ACC112 (cell line): ENCODE measurements at regions not wholly inside any gene's neighbourhood (a gene's known extent, or its start where the extent isn't known, plus 50 kb on each side); places are given as distances from the start of the nearest gene placed in this dataset.

Experiments
- H2AFZ ChIP-seq: fragments of 200-600 bp; sonication (generic); one replicate; pipeline ENCODE4 v1.6.0; 2017; ENCODE audit warnings: antibody characterized with exemption, low read length; ENCODE audit not compliant: unreplicated experiment
- H3K27ac ChIP-seq: fragments of 200-600 bp; sonication (generic); 2 replicates; pipeline ENCODE4 v1.5.1; 2014; ENCODE audit warnings: low read depth, mild to moderate bottlenecking, antibody characterized with exemption, low read length, moderate library complexity
- H3K27me3 ChIP-seq: fragments of 200-600 bp; sonication (generic); 2 replicates; pipeline ENCODE4 v1.6.1; 2014; ENCODE audit warnings: mild to moderate bottlenecking, antibody characterized with exemption, low read length, moderate library complexity, mixed read lengths; ENCODE audit not compliant: insufficient read depth
- H3K36me3 ChIP-seq: fragments of 200-600 bp; sonication (generic); 2 replicates; pipeline ENCODE4 v1.6.1; 2016; ENCODE audit warnings: mild to moderate bottlenecking, antibody characterized with exemption, low read length, moderate library complexity, mixed read lengths; ENCODE audit not compliant: insufficient read depth
- H3K4me1 ChIP-seq: fragments of 200-600 bp; sonication (generic); one replicate; pipeline ENCODE4 v1.6.1; 2016; ENCODE audit warnings: low read length, mixed read lengths; ENCODE audit not compliant: insufficient read depth, unreplicated experiment, control insufficient read depth
- H3K4me3 ChIP-seq: fragments of 200-600 bp; sonication (generic); 2 replicates; pipeline ENCODE4 v1.5.1; 2014; ENCODE audit warnings: mild to moderate bottlenecking, low read depth, low read length
- H3K79me2 ChIP-seq: fragments of 200-600 bp; sonication (generic); one replicate; pipeline ENCODE4 v1.6.0; 2016; ENCODE audit warnings: low read length; ENCODE audit not compliant: control insufficient read depth, unreplicated experiment, insufficient read depth

GRCh38 chr13:104143760-104144416, 1077.7 kb upstream of the SLC10A2 start:
- H3K27ac ChIP-seq = no peak overlapping the region
- no peaks in the 10 kb centered on the region for H3K36me3 ChIP-seq
- H3K4me1 ChIP-seq = peaks cover 5% of the 10 kb centered on the region
- no peaks in the 10 kb centered on the region for H3K79me2 ChIP-seq
- no peak overlapping the region for H3K4me3 ChIP-seq
- H2AFZ ChIP-seq = no peak overlapping the region
- no peaks in the 10 kb centered on the region for H3K27me3 ChIP-seq

GRCh38 chr13:104140552-104140951, 1074.3 kb upstream of the SLC10A2 start:
- H2AFZ ChIP-seq = no peak overlapping the region

GRCh38 chr13:104137416-104137815, 1071.2 kb upstream of the SLC10A2 start:
- no peak overlapping the region for H3K27ac ChIP-seq
- H3K27me3 ChIP-seq = no peaks in the 10 kb centered on the region
- H2AFZ ChIP-seq = no peak overlapping the region
- peaks cover 5% of the 10 kb centered on the region for H3K4me1 ChIP-seq
- no peaks in the 10 kb centered on the region for H3K36me3 ChIP-seq
- no peaks in the 10 kb centered on the region for H3K79me2 ChIP-seq
- no peak overlapping the region for H3K4me3 ChIP-seq

More at GRCh38 chr13:104140552-104140951, 1074.3 kb upstream of the SLC10A2 start:
- Histone ChIP-seq H3K4me3 (no peak overlapping the region), H3K36me3 (no peaks in the 10 kb centered on the region), H3K27ac (no peak overlapping the region), H3K27me3 (no peaks in the 10 kb centered on the region), H3K4me1 (peaks cover 5% of the 10 kb centered on the region), H3K79me2 (no peaks in the 10 kb centered on the region)

GRCh38 chr13:104132849-104133248, 1066.6 kb upstream of the SLC10A2 start:
- no peak overlapping the region for H3K27ac ChIP-seq
- no peaks in the 10 kb centered on the region for H3K27me3 ChIP-seq
- no peak overlapping the region for H3K4me3 ChIP-seq
- H3K36me3 ChIP-seq = no peaks in the 10 kb centered on the region
- H3K79me2 ChIP-seq = no peaks in the 10 kb centered on the region
- no peaks in the 10 kb centered on the region for H3K4me1 ChIP-seq
- H2AFZ ChIP-seq = no peak overlapping the region

GRCh38 chr13:104114101-104114500, 1047.9 kb upstream of the SLC10A2 start:
- Histone ChIP-seq H3K27me3 (no peaks in the 10 kb centered on the region), H3K4me1 (no peaks in the 10 kb centered on the region), H3K27ac (no peak overlapping the region), H2AFZ (no peak overlapping the region), H3K79me2 (no peaks in the 10 kb centered on the region), H3K36me3 (no peaks in the 10 kb centered on the region), H3K4me3 (no peak overlapping the region)

- Histone ChIP-seq H2AFZ (no peak overlapping the region), H3K27ac (no peak overlapping the region), H3K27me3 (no peaks in the 10 kb centered on the region), H3K36me3 (no peaks in the 10 kb centered on the region), H3K4me3 (no peak overlapping the region), H3K4me1 (no peaks in the 10 kb centered on the region), H3K79me2 (no peaks in the 10 kb centered on the region)
Measured at GRCh38 chr13:104111031-104111430, 1044.8 kb upstream of the SLC10A2 start.

GRCh38 chr13:104106705-104107393, 1040.6 kb upstream of the SLC10A2 start:
- Histone ChIP-seq H3K79me2 (no peaks in the 10 kb centered on the region), H3K36me3 (no peaks in the 10 kb centered on the region), H3K27ac (no peak overlapping the region), H3K4me1 (no peaks in the 10 kb centered on the region), H2AFZ (no peak overlapping the region), H3K4me3 (no peak overlapping the region), H3K27me3 (no peaks in the 10 kb centered on the region)

GRCh38 chr13:104105418-104106355, 1039.5 kb upstream of the SLC10A2 start:
- H3K4me3 ChIP-seq = no peak overlapping the region
- H3K27me3 ChIP-seq = no peaks in the 10 kb centered on the region
- no peaks in the 10 kb centered on the region for H3K79me2 ChIP-seq
- no peaks in the 10 kb centered on the region for H3K4me1 ChIP-seq
- H2AFZ ChIP-seq = no peak overlapping the region
- no peaks in the 10 kb centered on the region for H3K36me3 ChIP-seq
- no peak overlapping the region for H3K27ac ChIP-seq

GRCh38 chr13:104099750-104100149, 1033.5 kb upstream of the SLC10A2 start:
- Histone ChIP-seq H3K4me1 (no peaks in the 10 kb centered on the region), H3K79me2 (no peaks in the 10 kb centered on the region), H2AFZ (no peak overlapping the region), H3K27ac (no peak overlapping the region), H3K36me3 (no peaks in the 10 kb centered on the region), H3K27me3 (no peaks in the 10 kb centered on the region), H3K4me3 (no peak overlapping the region)

- no peaks in the 10 kb centered on the region for H3K27me3 ChIP-seq
- H3K36me3 ChIP-seq = no peaks in the 10 kb centered on the region
- no peak overlapping the region for H2AFZ ChIP-seq
- no peak overlapping the region for H3K4me3 ChIP-seq
- H3K4me1 ChIP-seq = no peaks in the 10 kb centered on the region
- H3K79me2 ChIP-seq = no peaks in the 10 kb centered on the region
- no peak overlapping the region for H3K27ac ChIP-seq
Measured at GRCh38 chr13:104098421-104098820, 1032.2 kb upstream of the SLC10A2 start.
